Activated naive CD8-positive, alpha-beta T cell treated with anti-CD3 and anti-CD28 coated beads, Interleukin-2, amount 50 U/mL, for 24 hours (primary cell): ENCODE measurements at regions not wholly inside any gene's neighbourhood (a gene's known extent, or its start where the extent isn't known, plus 50 kb on each side); places are given as distances from the start of the nearest gene placed in this dataset.
"Not testable (repeated sequence)": the region's sequence is repeated elsewhere in the genome, so short reads cannot be mapped to it uniquely, and the experiment has no call there.

Experiments used
- ATAC-seq: fragments of 150-1000 bp; cut with Tn5 transposase; one replicate; pipeline ENCODE4 v1.10.0; 2021
- DNase-seq: peaks from one replicate; pipeline ENCODE4 v3.0.0; 2021
- H3K27ac Mint-ChIP-seq: one replicate; pipeline ENCODE4 v1.8.0; 2021; ENCODE audit warnings: mild to moderate bottlenecking, mixed read lengths
- H3K27me3 Mint-ChIP-seq: one replicate; pipeline ENCODE4 v1.8.0; 2021; ENCODE audit warnings: mixed read lengths
- H3K36me3 Mint-ChIP-seq: one replicate; pipeline ENCODE4 v1.8.0; 2021; ENCODE audit warnings: low read depth, mixed read lengths
- H3K4me1 Mint-ChIP-seq: one replicate; pipeline ENCODE4 v1.8.0; 2021; ENCODE audit warnings: mixed read lengths
- H3K4me3 Mint-ChIP-seq: one replicate; pipeline ENCODE4 v1.8.0; 2021; ENCODE audit warnings: mild to moderate bottlenecking, moderate library complexity, mixed read lengths
- H3K9me3 Mint-ChIP-seq: one replicate; pipeline ENCODE4 v1.8.0; 2021; ENCODE audit warnings: mixed read lengths

- ATAC-seq (no peak), DNase-seq (no peak)
- H3K27ac Mint-ChIP-seq = no peak overlapping the region
- no peaks in the 10 kb centered on the region for H3K36me3 Mint-ChIP-seq
- H3K4me3 Mint-ChIP-seq = no peak overlapping the region
- H3K9me3 Mint-ChIP-seq = no peaks in the 10 kb centered on the region
- peaks cover 2% of the 10 kb centered on the region for H3K4me1 Mint-ChIP-seq
- H3K27me3 Mint-ChIP-seq = no peaks in the 10 kb centered on the region
Observed at GRCh38 chr5:68673106-68673822, 420.6 kb upstream of the SLC30A5 start.

GRCh38 chr5:68673823-68674180 lies 420.0 kb upstream of the SLC30A5 start:
- Mint-ChIP-seq H3K4me1 (peaks cover under 1% of the 10 kb centered on the region), H3K4me3 (no peak overlapping the region), H3K36me3 (no peaks in the 10 kb centered on the region), H3K9me3 (no peaks in the 10 kb centered on the region), H3K27me3 (no peaks in the 10 kb centered on the region), H3K27ac (no peak overlapping the region)
- ATAC-seq (no peak), DNase-seq (no peak)

GRCh38 chr5:68679041-68679440 lies 414.8 kb upstream of the SLC30A5 start:
- H3K27ac Mint-ChIP-seq = no peak overlapping the region
- H3K4me3 Mint-ChIP-seq = no peak overlapping the region
- no peaks in the 10 kb centered on the region for H3K27me3 Mint-ChIP-seq
- H3K36me3 Mint-ChIP-seq = no peaks in the 10 kb centered on the region
- ATAC-seq = no peak
- peaks cover 2% of the 10 kb centered on the region for H3K4me1 Mint-ChIP-seq
- H3K9me3 Mint-ChIP-seq = no peaks in the 10 kb centered on the region
- DNase-seq = no peak

GRCh38 chr5:68680366-68680765 lies 413.4 kb upstream of the SLC30A5 start:
- Mint-ChIP-seq H3K4me3 (no peak overlapping the region), H3K27me3 (no peaks in the 10 kb centered on the region), H3K27ac (no peak overlapping the region), H3K36me3 (no peaks in the 10 kb centered on the region), H3K9me3 (no peaks in the 10 kb centered on the region), H3K4me1 (peaks cover 2% of the 10 kb centered on the region)
- DNase-seq (no peak), ATAC-seq (no peak)

GRCh38 chr5:68681929-68682328 lies 411.9 kb upstream of the SLC30A5 start:
- peaks cover 2% of the 10 kb centered on the region for H3K4me1 Mint-ChIP-seq
- no peaks in the 10 kb centered on the region for H3K36me3 Mint-ChIP-seq
- DNase-seq (no peak), ATAC-seq (no peak)
- H3K9me3 Mint-ChIP-seq = no peaks in the 10 kb centered on the region
- H3K27me3 Mint-ChIP-seq = no peaks in the 10 kb centered on the region
- no peak overlapping the region for H3K4me3 Mint-ChIP-seq
- no peak overlapping the region for H3K27ac Mint-ChIP-seq

GRCh38 chr5:68682400-68683160 lies 411.2 kb upstream of the SLC30A5 start:
- H3K27me3 Mint-ChIP-seq = no peaks in the 10 kb centered on the region
- no peaks in the 10 kb centered on the region for H3K36me3 Mint-ChIP-seq
- H3K4me1 Mint-ChIP-seq = peaks cover 2% of the 10 kb centered on the region
- no peak overlapping the region for H3K4me3 Mint-ChIP-seq
- DNase-seq (no peak), ATAC-seq (no peak)
- no peak overlapping the region for H3K27ac Mint-ChIP-seq
- H3K9me3 Mint-ChIP-seq = no peaks in the 10 kb centered on the region

GRCh38 chr5:68683632-68684036 lies 410.2 kb upstream of the SLC30A5 start:
- H3K27me3 Mint-ChIP-seq = no peaks in the 10 kb centered on the region
- no peaks in the 10 kb centered on the region for H3K9me3 Mint-ChIP-seq
- H3K27ac Mint-ChIP-seq = no peak overlapping the region
- H3K4me3 Mint-ChIP-seq = no peak overlapping the region
- H3K4me1 Mint-ChIP-seq = peaks cover 2% of the 10 kb centered on the region
- ATAC-seq (no peak), DNase-seq (no peak)
- H3K36me3 Mint-ChIP-seq = no peaks in the 10 kb centered on the region

- DNase-seq (no peak), ATAC-seq (no peak)
- no peaks in the 10 kb centered on the region for H3K4me1 Mint-ChIP-seq
- no peaks in the 10 kb centered on the region for H3K36me3 Mint-ChIP-seq
- H3K9me3 Mint-ChIP-seq = peaks cover 4% of the 10 kb centered on the region
- no peak overlapping the region for H3K4me3 Mint-ChIP-seq
- no peaks in the 10 kb centered on the region for H3K27me3 Mint-ChIP-seq
- no peak overlapping the region for H3K27ac Mint-ChIP-seq
Observed at GRCh38 chr5:68685863-68686262, 408.0 kb upstream of the SLC30A5 start.

GRCh38 chr5:68688547-68688946 lies 405.3 kb upstream of the SLC30A5 start:
- Mint-ChIP-seq H3K4me3 (no peak overlapping the region), H3K27me3 (no peaks in the 10 kb centered on the region), H3K36me3 (no peaks in the 10 kb centered on the region), H3K9me3 (peaks cover 14% of the 10 kb centered on the region), H3K27ac (no peak overlapping the region), H3K4me1 (no peaks in the 10 kb centered on the region)
- DNase-seq (no peak), ATAC-seq (no peak)

GRCh38 chr5:68689010-68689409 lies 404.8 kb upstream of the SLC30A5 start:
- Mint-ChIP-seq H3K27ac (no peak overlapping the region), H3K27me3 (no peaks in the 10 kb centered on the region), H3K4me1 (no peaks in the 10 kb centered on the region), H3K9me3 (peaks cover 14% of the 10 kb centered on the region), H3K4me3 (no peak overlapping the region), H3K36me3 (no peaks in the 10 kb centered on the region)
- no peak for ATAC-seq
- DNase-seq = no peak

GRCh38 chr5:68691874-68692273 lies 401.9 kb upstream of the SLC30A5 start:
- H3K9me3 Mint-ChIP-seq = peaks cover 14% of the 10 kb centered on the region
- H3K36me3 Mint-ChIP-seq, H3K4me1 Mint-ChIP-seq, H3K27me3 Mint-ChIP-seq, ATAC-seq, DNase-seq, H3K4me3 Mint-ChIP-seq, H3K27ac Mint-ChIP-seq: not testable (repeated sequence)

- H3K36me3 Mint-ChIP-seq = no peaks in the 10 kb centered on the region
- no peak for DNase-seq
- H3K27me3 Mint-ChIP-seq = no peaks in the 10 kb centered on the region
- no peak overlapping the region for H3K4me3 Mint-ChIP-seq
- peaks cover 5% of the 10 kb centered on the region for H3K9me3 Mint-ChIP-seq
- H3K4me1 Mint-ChIP-seq = no peaks in the 10 kb centered on the region
- no peak overlapping the region for H3K27ac Mint-ChIP-seq
- no peak for ATAC-seq
Observed at GRCh38 chr5:68698025-68698940, 395.5 kb upstream of the SLC30A5 start.

- Mint-ChIP-seq H3K27ac (no peak overlapping the region), H3K27me3 (no peaks in the 10 kb centered on the region)
Observed at GRCh38 chr5:68699966-68700365, 393.8 kb upstream of the SLC30A5 start.

GRCh38 chr5:68707575-68707974 lies 386.2 kb upstream of the SLC30A5 start:
- Mint-ChIP-seq H3K36me3 (no peaks in the 10 kb centered on the region), H3K9me3 (no peaks in the 10 kb centered on the region), H3K4me1 (peaks cover 25% of the 10 kb centered on the region), H3K27me3 (no peaks in the 10 kb centered on the region), H3K4me3 (no peak overlapping the region), H3K27ac (no peak overlapping the region)
- no peak for ATAC-seq
- DNase-seq = no peak

More at GRCh38 chr5:68699966-68700365, 393.8 kb upstream of the SLC30A5 start:
- H3K4me3 Mint-ChIP-seq = no peak overlapping the region
- no peaks in the 10 kb centered on the region for H3K36me3 Mint-ChIP-seq
- peaks cover 5% of the 10 kb centered on the region for H3K9me3 Mint-ChIP-seq
- ATAC-seq = no peak
- H3K4me1 Mint-ChIP-seq = no peaks in the 10 kb centered on the region
- DNase-seq = no peak
